KMS-11 (cell line): ENCODE measurements at regions not wholly inside any gene's neighbourhood (a gene's known extent, or its start where the extent isn't known, plus 50 kb on each side); places are given as distances from the start of the nearest gene placed in this dataset.
"Not testable (repeated sequence)": the region's sequence is repeated elsewhere in the genome, so short reads cannot be mapped to it uniquely, and the experiment has no call there.

ENCODE experiments used
- H2AFZ ChIP-seq: fragments of 200-600 bp; sonication (generic); 2 replicates; pipeline ENCODE4 v1.6.1; 2016; ENCODE audit warnings: antibody characterized with exemption, mixed run types, low read depth
- H3K27ac ChIP-seq: fragments of 200-600 bp; sonication (generic); 2 replicates; pipeline ENCODE4 v1.6.1; 2016; ENCODE audit warnings: mild to moderate bottlenecking, mixed run types
- H3K27me3 ChIP-seq: fragments of 200-600 bp; sonication (generic); 2 replicates; pipeline ENCODE4 v1.6.1; 2017; ENCODE audit warnings: mild to moderate bottlenecking, low read depth, mixed run types, moderate library complexity; ENCODE audit not compliant: insufficient read depth
- H3K36me3 ChIP-seq: fragments of 200-600 bp; sonication (generic); 2 replicates; pipeline ENCODE4 v1.6.1; 2017; ENCODE audit warnings: mild to moderate bottlenecking, mixed run types; ENCODE audit not compliant: insufficient read depth
- H3K4me1 ChIP-seq: fragments of 200-600 bp; sonication (generic); 2 replicates; pipeline ENCODE4 v1.6.1; 2016; ENCODE audit warnings: mild to moderate bottlenecking, low read depth, mixed run types; ENCODE audit not compliant: poor library complexity, severe bottlenecking
- H3K4me2 ChIP-seq: fragments of 200-600 bp; sonication (generic); 2 replicates; pipeline ENCODE4 v1.7.0; 2016; ENCODE audit warnings: mild to moderate bottlenecking, mixed run types
- H3K4me3 ChIP-seq: fragments of 200-600 bp; sonication (generic); IDR thresholded peaks from 2 replicates; pipeline ENCODE4 v1.6.1; 2017; ENCODE audit warnings: low read depth, low read length, mixed read lengths; ENCODE audit not compliant: insufficient read depth
- H3K79me2 ChIP-seq: fragments of 200-600 bp; sonication (generic); 2 replicates; pipeline ENCODE4 v1.6.1; 2016; ENCODE audit warnings: low read depth, mixed run types; ENCODE audit not compliant: insufficient read depth
- H3K9ac ChIP-seq: fragments of 200-600 bp; sonication (generic); 2 replicates; pipeline ENCODE4 v1.6.1; 2016; ENCODE audit warnings: mild to moderate bottlenecking, mixed run types
- H4K20me1 ChIP-seq: fragments of 200-600 bp; sonication (generic); 2 replicates; pipeline ENCODE4 v1.6.1; 2016; ENCODE audit warnings: mild to moderate bottlenecking, mixed run types; ENCODE audit not compliant: insufficient read depth
- CTCF ChIP-seq: fragments of 200-600 bp; sonication (generic); conservative IDR thresholded peaks from 2 replicates; pipeline ENCODE4 v1.6.1; 2017; ENCODE audit warnings: low read depth, mild to moderate bottlenecking, antibody characterized with exemption, low read length, moderate library complexity, mixed read lengths

DNA sequence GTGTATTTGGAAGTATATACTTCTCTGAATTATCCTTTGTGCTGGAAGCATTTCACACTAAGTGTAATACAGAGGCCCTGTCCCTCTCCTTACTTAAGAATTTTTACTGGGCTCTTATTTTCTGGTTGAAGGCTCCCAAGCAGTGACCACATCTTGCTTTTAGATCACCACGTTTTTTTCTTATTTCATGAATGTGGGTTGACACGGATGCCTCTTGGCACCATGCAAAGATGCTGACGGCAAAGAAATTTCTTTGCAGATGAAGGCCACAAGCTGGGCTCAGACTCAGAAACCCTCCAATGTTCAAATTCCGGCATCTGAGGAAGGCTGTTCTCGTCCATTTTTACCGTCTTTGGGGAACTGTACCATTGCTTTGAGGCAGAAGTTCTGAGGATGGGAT, 168.5 kb downstream of the HMHB1 start:
- H3K9ac ChIP-seq, result no peak overlapping the region
- H4K20me1 ChIP-seq, result no peaks in the 10 kb centered on the region; the same call in 1 of the 2 replicates
- H3K36me3 ChIP-seq, result no peaks in the 10 kb centered on the region
- H3K27me3 ChIP-seq, result no peaks in the 10 kb centered on the region
- peaks cover 20% of the 10 kb centered on the region for H3K4me1 ChIP-seq
- H3K4me3 ChIP-seq, result no peak overlapping the region
- TF ChIP-seq CTCF, result no peak
- H2AFZ ChIP-seq, result no peak overlapping the region
- no peak overlapping the region for H3K27ac ChIP-seq
- H3K79me2 ChIP-seq, result no peaks in the 10 kb centered on the region
- H3K4me2 ChIP-seq, result no peak overlapping the region

GRCh38 chr5:143982957-143983356, 171.0 kb downstream of the HMHB1 start:
- H3K36me3 ChIP-seq, H3K79me2 ChIP-seq, H3K9ac ChIP-seq, H3K27me3 ChIP-seq, H3K4me3 ChIP-seq, H3K27ac ChIP-seq, H4K20me1 ChIP-seq, H3K4me2 ChIP-seq, H2AFZ ChIP-seq: not testable (repeated sequence)
- H3K4me1 ChIP-seq, result peaks cover 19% of the 10 kb centered on the region

GRCh38 chr5:143985832-143986515, 174.0 kb downstream of the HMHB1 start:
- no peak overlapping the region for H3K27ac ChIP-seq
- no peak overlapping the region for H3K4me2 ChIP-seq
- no peaks in the 10 kb centered on the region for H3K79me2 ChIP-seq
- H2AFZ ChIP-seq, result no peak overlapping the region
- H3K4me1 ChIP-seq, result no peaks in the 10 kb centered on the region
- H3K4me3 ChIP-seq, result no peak overlapping the region
- H3K36me3 ChIP-seq, result no peaks in the 10 kb centered on the region
- no peak overlapping the region for H3K9ac ChIP-seq
- H4K20me1 ChIP-seq, result no peaks in the 10 kb centered on the region
- H3K27me3 ChIP-seq, result no peaks in the 10 kb centered on the region
- no peak for TF ChIP-seq CTCF

DNA sequence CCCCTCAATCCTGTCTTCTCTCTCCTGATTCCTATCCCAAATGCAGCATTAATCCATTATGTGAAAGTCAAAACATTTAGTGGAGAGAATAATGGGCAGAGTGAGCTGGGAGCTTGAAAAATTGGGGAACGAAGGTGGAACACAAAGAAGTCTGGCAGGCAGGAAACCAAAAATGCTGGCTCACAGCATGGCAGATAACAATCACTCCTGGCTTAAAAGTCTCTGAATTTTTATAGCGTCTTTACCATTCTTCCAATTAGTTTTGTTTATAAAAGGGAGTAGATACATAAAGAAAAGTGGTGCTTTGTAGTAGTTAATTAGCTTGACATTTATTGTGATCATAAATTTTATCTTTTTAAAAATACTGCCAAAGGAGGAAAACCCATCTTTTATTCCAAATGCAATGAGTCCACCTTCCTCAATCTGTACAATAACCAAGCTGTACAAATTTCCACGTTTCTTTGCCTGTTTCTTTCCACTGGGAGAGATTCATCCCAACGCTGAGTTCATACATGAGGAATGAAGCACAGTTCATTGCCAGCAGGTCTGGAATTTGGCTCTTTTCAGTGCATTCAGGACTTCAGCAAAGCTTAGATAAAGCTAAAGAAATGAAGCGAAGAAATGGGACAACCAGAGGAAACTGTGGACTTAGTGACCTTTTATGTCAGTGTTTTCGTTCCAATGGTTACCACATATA, 174.7 kb downstream of the HMHB1 start:
- H3K27ac ChIP-seq, result no peak overlapping the region
- TF ChIP-seq CTCF, result no peak
- H3K4me2 ChIP-seq, result no peak overlapping the region
- H3K4me1 ChIP-seq, result no peaks in the 10 kb centered on the region
- H3K27me3 ChIP-seq, result no peaks in the 10 kb centered on the region
- H4K20me1 ChIP-seq, result no peaks in the 10 kb centered on the region
- no peaks in the 10 kb centered on the region for H3K36me3 ChIP-seq
- H3K4me3 ChIP-seq, result no peak overlapping the region
- no peak overlapping the region for H2AFZ ChIP-seq
- no peak overlapping the region for H3K9ac ChIP-seq
- H3K79me2 ChIP-seq, result no peaks in the 10 kb centered on the region

- Histone ChIP-seq H2AFZ (no peak overlapping the region), H3K4me2 (no peak overlapping the region), H3K36me3 (no peaks in the 10 kb centered on the region), H3K27me3 (no peaks in the 10 kb centered on the region), H3K9ac (no peak overlapping the region), H3K4me1 (no peaks in the 10 kb centered on the region), H4K20me1 (no peaks in the 10 kb centered on the region), H3K27ac (no peak overlapping the region), H3K4me3 (no peak overlapping the region), H3K79me2 (no peaks in the 10 kb centered on the region)
- TF ChIP-seq CTCF, result no peak
These were observed 175.3 kb downstream of the HMHB1 start for GRCh38 chr5:143987264-143987663.
